Heart left ventricle (tissue), 16 donors: ENCODE measurements at regions not wholly inside any gene's neighbourhood (a gene's known extent, or its start where the extent isn't known, plus 50 kb on each side); places are given as distances from the start of the nearest gene placed in this dataset.

Experiments used
- ATAC-seq, 4 donors: fragments of 200-7000 bp; cut with Tn5 transposase; one replicate each; pipeline ENCODE4 v1.9.1; 2020 to 2022; ENCODE audit warnings: moderate library complexity in 4 of 4, mild to moderate bottlenecking in 3 of 4, moderate number of reproducible peaks in 1 of 4
- DNase-seq, 5 donors: peaks; one replicate each; pipeline ENCODE4 v3.0.0-alpha.2; 2020
- H3K27ac ChIP-seq, 12 donors: fragments of 200-600 bp; sonication (generic) in 4 of 12; one replicate each; pipeline versions ENCODE4 v1.5.0 to v1.8.0; 2016 to 2022; ENCODE audit warnings: mild to moderate bottlenecking in 2 of 12
- H3K27me3 ChIP-seq, 9 donors: fragments of 200-600 bp; sonication (generic) in 2 of 9; one replicate each; pipeline versions ENCODE4 v1.5.1 to v1.8.0; 2016 to 2022; ENCODE audit warnings: mild to moderate bottlenecking in 3 of 9
- H3K36me3 ChIP-seq, 9 donors: fragments of 200-600 bp; sonication (generic) in 2 of 9; one replicate each; pipeline versions ENCODE4 v1.5.0 to v1.8.0; 2018 to 2022; ENCODE audit warnings: mild to moderate bottlenecking in 2 of 9
- H3K4me1 ChIP-seq, 12 donors: fragments of 200-600 bp; sonication (generic) in 4 of 12; one replicate each; pipeline versions ENCODE4 v1.5.0 to v1.8.0; 2016 to 2022; ENCODE audit warnings: mild to moderate bottlenecking in 3 of 12
- H3K4me3 ChIP-seq, 12 donors: fragments of 200-600 bp; sonication (generic) in 4 of 12; one replicate each; pipeline versions ENCODE4 v1.5.0 to v1.8.0; 2017 to 2022; ENCODE audit warnings: mild to moderate bottlenecking in 9 of 12, moderate library complexity in 4 of 12
- H3K9me3 ChIP-seq, 12 donors: fragments of 200-600 bp; sonication (generic) in 4 of 12; one replicate each; pipeline versions ENCODE4 v1.5.0 to v1.8.0; 2016 to 2022; ENCODE audit warnings: mild to moderate bottlenecking in 1 of 12
- POLR2A ChIP-seq, 2 donors: fragments of 450-650 bp; IDR thresholded peaks; one replicate each; pipeline ENCODE4 v1.6.1; 2017; ENCODE audit warnings: antibody characterized with exemption in 2 of 2, mild to moderate bottlenecking in 2 of 2, moderate library complexity in 2 of 2
- WGBS, 4 donors: extraction: QIAGEN DNeasy Blood & Tissue Kit in 2 of 4; methylation state at CpG; one replicate each; pipeline versions ENCODE4 v1.1.5 to v1.1.7; 2013 to 2018; 5-methylcytosine and 5-hydroxymethylcytosine counted together
- intact Hi-C, 10 donors: fragments of 100-400 bp; cut with DNase I; formaldehyde crosslinking; loops; one replicate each; pipeline versions ENCODE4 v1.11.1 to v1.14.2; 2022
- TF ChIP-seq, protein P1 (sequence below), 12 donors: fragments of 200-600 bp; sonication (generic) in 4 of 12; IDR thresholded peaks; one replicate each; pipeline versions ENCODE4 v1.5.0 to v1.8.0; 2018 to 2022; ENCODE audit warnings: antibody characterized with exemption in 12 of 12, mild to moderate bottlenecking in 5 of 12
- donor health status: ischemic (EF 13 %, LVEDD 7.1; RV severe dilation, severe dysfunction).
- donor health status: healthy with polysubstance abuse.
- donor health status: DM: no; HTN: yes; CAD: no.
- donor health status: DM: no; HTN: no; CAD: no.
- donor health status: ischemic (EF 25% LVEDD 6.9; RV normal size, moderate dysfunction).
- donor health status: ischemic (EF 25% LVEDD 5.7; RV mildly dilated, moderate dysfunction).
- donor health status: healthy.
- donor health status: DM: yes; HTN: yes; CAD: no.
- donor health status: ischemic (EF 35%, LVEDD 5.7; RV mildly dilated, moderate dysfunction).
- donor health status: nonischemic (EF 11% LVEDD 7.7; RV severe dilation, severe dysfunction).
- donor health status: DM: yes; HTN: yes; CAD: no.
- donor health status: PGD.
- donor health status: ischemic (EF 29% LVEDD 5.4; RV normal size, mild dysfunction).
- donor health status: nonischemic (EF 23%, LVEDD 6.1; RV moderate dilation, normal function).

DNA sequence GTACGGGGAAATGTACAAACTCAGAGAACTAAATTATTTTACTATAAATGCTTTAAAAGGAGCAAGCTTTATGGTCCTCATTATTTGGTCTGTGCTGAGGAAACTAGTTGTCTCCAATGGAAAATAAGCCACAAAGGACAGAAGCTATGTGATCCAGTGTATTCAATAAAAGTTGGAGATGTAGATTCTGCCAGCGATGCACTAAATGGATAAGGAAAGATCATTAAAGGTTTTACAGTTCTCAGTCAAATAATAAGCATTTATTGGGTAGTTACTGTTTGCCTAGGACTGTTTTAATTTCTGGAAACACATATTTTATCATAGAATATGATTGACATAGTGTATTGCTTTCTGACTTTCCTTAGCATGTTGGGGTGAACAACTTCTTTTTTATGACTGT is 458.9 kb upstream of the STXBP6 start:
- intact Hi-C loops, result no loop called here
- H3K27ac ChIP-seq, result no peak overlapping the region
- no peaks in the 10 kb centered on the region for H3K36me3 ChIP-seq
- no peak for ATAC-seq
- DNase-seq, result no peak
- WGBS, 4 donors, result 82 to 91% (median 86%) methylated on average over 2 of the region's 2 CpGs
- TF ChIP-seq, protein P1, sequence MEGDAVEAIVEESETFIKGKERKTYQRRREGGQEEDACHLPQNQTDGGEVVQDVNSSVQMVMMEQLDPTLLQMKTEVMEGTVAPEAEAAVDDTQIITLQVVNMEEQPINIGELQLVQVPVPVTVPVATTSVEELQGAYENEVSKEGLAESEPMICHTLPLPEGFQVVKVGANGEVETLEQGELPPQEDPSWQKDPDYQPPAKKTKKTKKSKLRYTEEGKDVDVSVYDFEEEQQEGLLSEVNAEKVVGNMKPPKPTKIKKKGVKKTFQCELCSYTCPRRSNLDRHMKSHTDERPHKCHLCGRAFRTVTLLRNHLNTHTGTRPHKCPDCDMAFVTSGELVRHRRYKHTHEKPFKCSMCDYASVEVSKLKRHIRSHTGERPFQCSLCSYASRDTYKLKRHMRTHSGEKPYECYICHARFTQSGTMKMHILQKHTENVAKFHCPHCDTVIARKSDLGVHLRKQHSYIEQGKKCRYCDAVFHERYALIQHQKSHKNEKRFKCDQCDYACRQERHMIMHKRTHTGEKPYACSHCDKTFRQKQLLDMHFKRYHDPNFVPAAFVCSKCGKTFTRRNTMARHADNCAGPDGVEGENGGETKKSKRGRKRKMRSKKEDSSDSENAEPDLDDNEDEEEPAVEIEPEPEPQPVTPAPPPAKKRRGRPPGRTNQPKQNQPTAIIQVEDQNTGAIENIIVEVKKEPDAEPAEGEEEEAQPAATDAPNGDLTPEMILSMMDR (IDR thresholded peaks at IDR 0.05), result no peak
- no peak for TF ChIP-seq POLR2A (IDR thresholded peaks at IDR 0.05)
- H3K4me1 ChIP-seq, result no peaks in the 10 kb centered on the region
- H3K27me3 ChIP-seq, result no peaks in the 10 kb centered on the region
- peaks cover 0 to 9% (median 0%) of the 10 kb centered on the region in 12 donors for H3K9me3 ChIP-seq
- H3K4me3 ChIP-seq, result no peak overlapping the region

GRCh38 chr14:25501749-25502148 is 451.8 kb upstream of the STXBP6 start:
- no peak for DNase-seq
- WGBS, 4 donors, result 87 to 90% (median 88%) methylated on average over 6 of the region's 6 CpGs
- TF ChIP-seq, protein P1 (IDR thresholded peaks at IDR 0.05), result no peak
- no peak for TF ChIP-seq POLR2A (IDR thresholded peaks at IDR 0.05)

GRCh38 chr14:25488961-25489360 is 439.0 kb upstream of the STXBP6 start:
- no peak for DNase-seq
- H3K4me1 ChIP-seq, result no peaks in the 10 kb centered on the region
- H3K27me3 ChIP-seq, result no peaks in the 10 kb centered on the region
- H3K36me3 ChIP-seq, result no peaks in the 10 kb centered on the region
- no peak for ATAC-seq
- no peak for TF ChIP-seq POLR2A (IDR thresholded peaks at IDR 0.05)
- intact Hi-C loops, result no loop called here
- 71 to 81% (median 78%) methylated on average over 3 of the region's 3 CpGs for WGBS, 4 donors
- no peak overlapping the region for H3K4me3 ChIP-seq
- H3K9me3 ChIP-seq, result no peaks in the 10 kb centered on the region
- H3K27ac ChIP-seq, result no peak overlapping the region

More at GRCh38 chr14:25501749-25502148, 451.8 kb upstream of the STXBP6 start:
- intact Hi-C loops, result no loop called here
- ATAC-seq, result no peak
- Histone ChIP-seq H3K4me1 (no peaks in the 10 kb centered on the region), H3K4me3 (no peak overlapping the region), H3K27ac (no peak overlapping the region), H3K36me3 (no peaks in the 10 kb centered on the region), H3K9me3 (no peaks in the 10 kb centered on the region), H3K27me3 (no peaks in the 10 kb centered on the region)

GRCh38 chr14:25485381-25485780 is 435.4 kb upstream of the STXBP6 start:
- H3K4me1 ChIP-seq, result no peaks in the 10 kb centered on the region
- 20 to 42% (median 35%) methylated on average over 1 of the region's 1 CpG for WGBS, 4 donors
- ATAC-seq, result no peak
- H3K9me3 ChIP-seq, result no peaks in the 10 kb centered on the region
- H3K27me3 ChIP-seq, result no peaks in the 10 kb centered on the region
- no peak for TF ChIP-seq POLR2A (IDR thresholded peaks at IDR 0.05)
- TF ChIP-seq, protein P1 (IDR thresholded peaks at IDR 0.05), result no peak
- no peak overlapping the region for H3K4me3 ChIP-seq
- DNase-seq, result no peak
- H3K36me3 ChIP-seq, result no peaks in the 10 kb centered on the region
- intact Hi-C loops, result no loop called here
- no peak overlapping the region for H3K27ac ChIP-seq

DNA sequence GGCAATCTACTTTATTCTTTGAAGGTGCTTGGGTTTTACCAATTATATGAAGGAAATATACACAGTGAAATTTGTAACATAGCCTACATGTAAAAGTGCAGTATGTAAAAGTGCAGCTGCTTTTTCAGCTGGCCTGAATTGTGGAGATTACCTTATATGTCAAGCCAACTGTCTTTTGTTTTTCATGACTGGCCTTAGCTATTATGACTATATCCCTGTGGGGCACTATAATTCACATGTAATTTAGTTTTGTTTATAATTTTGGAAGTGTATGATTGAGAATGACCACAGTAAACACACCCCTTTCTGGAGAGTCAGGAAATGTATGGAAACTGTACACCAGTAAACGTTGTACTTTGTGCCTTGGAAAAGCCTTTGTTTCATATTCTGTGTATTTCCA is 435.0 kb upstream of the STXBP6 start:
- intact Hi-C loops, result no loop called here
- ATAC-seq (no peak), DNase-seq (no peak)
- WGBS, 4 donors, result 51 to 74% (median 58%) methylated on average over 1 of the region's 1 CpG
- TF ChIP-seq, protein P1 (IDR thresholded peaks at IDR 0.05), result no peak
- TF ChIP-seq POLR2A (IDR thresholded peaks at IDR 0.05), result no peak
- no peak overlapping the region for H3K27ac ChIP-seq
- no peaks in the 10 kb centered on the region for H3K4me1 ChIP-seq
- no peaks in the 10 kb centered on the region for H3K27me3 ChIP-seq
- no peaks in the 10 kb centered on the region for H3K9me3 ChIP-seq
- H3K4me3 ChIP-seq, result no peak overlapping the region
- no peaks in the 10 kb centered on the region for H3K36me3 ChIP-seq
